Testis (tissue), 2 donors: ENCODE measurements at regions not wholly inside any gene's neighbourhood (a gene's known extent, or its start where the extent isn't known, plus 50 kb on each side); places are given as distances from the start of the nearest gene placed in this dataset.

Experiments used
- DNase-seq: peaks from one replicate; pipeline ENCODE4 v3.0.0-alpha.2; 2019
- H3K27ac ChIP-seq, 2 donors: fragments of 200-600 bp; sonication (generic); one replicate each; pipeline ENCODE4 v1.5.1; 2019
- H3K27me3 ChIP-seq: fragments of 200-600 bp; sonication (generic); one replicate; pipeline ENCODE4 v1.5.1; 2019
- H3K36me3 ChIP-seq: fragments of 200-600 bp; sonication (generic); one replicate; pipeline ENCODE4 v1.5.1; 2017; ENCODE audit warnings: low read depth; ENCODE audit errors: missing control alignments
- H3K4me1 ChIP-seq: fragments of 200-600 bp; sonication (generic); one replicate; pipeline ENCODE4 v1.5.1; 2019
- H3K4me3 ChIP-seq, 2 donors: fragments of 200-600 bp; sonication (generic); one replicate each; pipeline ENCODE4 v1.5.1; 2017 to 2019
- H3K9me3 ChIP-seq: fragments of 200-600 bp; sonication (generic); one replicate; pipeline ENCODE4 v1.5.1; 2017
- POLR2A ChIP-seq: fragments of 450-650 bp; IDR thresholded peaks from one replicate; pipeline ENCODE4 v1.6.1; 2017; ENCODE audit warnings: antibody characterized with exemption, mild to moderate bottlenecking, moderate library complexity
- WGBS, 2 donors: methylation state at CpG; one replicate each; pipeline ENCODE4 v1.1.5; 2018; 5-methylcytosine and 5-hydroxymethylcytosine counted together
- intact Hi-C: fragments of 100-400 bp; cut with DNase I; formaldehyde crosslinking; loops from one replicate; pipeline ENCODE4 v1.15.1; 2023; ENCODE audit warnings: low total_unique reads
- TF ChIP-seq, protein P1 (sequence below), 3 experiments: fragments of 450-650 bp in 2 of 3; fragments of 200-600 bp in 1 of 3; sonication (generic) in 1 of 3; IDR thresholded peaks; one replicate each; pipeline ENCODE4 v1.5.1; 2016 to 2019; ENCODE audit warnings: antibody characterized with exemption in 3 of 3, mild to moderate bottlenecking in 2 of 3, moderate library complexity in 1 of 3

GRCh38 chr20:56829788-56830385 lies 200.8 kb downstream of the TFAP2C start:
- Histone ChIP-seq H3K4me3 (no peak overlapping the region), H3K27ac (no peak overlapping the region), H3K9me3 (no peaks in the 10 kb centered on the region), H3K36me3 (no peaks in the 10 kb centered on the region), H3K27me3 (no peaks in the 10 kb centered on the region), H3K4me1 (no peaks in the 10 kb centered on the region)
- DNase-seq: no peak
- 5 to 15% methylated on average over 16 to 17 of the region's 17 CpGs for WGBS, 2 donors
- TF ChIP-seq POLR2A: no peak
- TF ChIP-seq, protein P1, sequence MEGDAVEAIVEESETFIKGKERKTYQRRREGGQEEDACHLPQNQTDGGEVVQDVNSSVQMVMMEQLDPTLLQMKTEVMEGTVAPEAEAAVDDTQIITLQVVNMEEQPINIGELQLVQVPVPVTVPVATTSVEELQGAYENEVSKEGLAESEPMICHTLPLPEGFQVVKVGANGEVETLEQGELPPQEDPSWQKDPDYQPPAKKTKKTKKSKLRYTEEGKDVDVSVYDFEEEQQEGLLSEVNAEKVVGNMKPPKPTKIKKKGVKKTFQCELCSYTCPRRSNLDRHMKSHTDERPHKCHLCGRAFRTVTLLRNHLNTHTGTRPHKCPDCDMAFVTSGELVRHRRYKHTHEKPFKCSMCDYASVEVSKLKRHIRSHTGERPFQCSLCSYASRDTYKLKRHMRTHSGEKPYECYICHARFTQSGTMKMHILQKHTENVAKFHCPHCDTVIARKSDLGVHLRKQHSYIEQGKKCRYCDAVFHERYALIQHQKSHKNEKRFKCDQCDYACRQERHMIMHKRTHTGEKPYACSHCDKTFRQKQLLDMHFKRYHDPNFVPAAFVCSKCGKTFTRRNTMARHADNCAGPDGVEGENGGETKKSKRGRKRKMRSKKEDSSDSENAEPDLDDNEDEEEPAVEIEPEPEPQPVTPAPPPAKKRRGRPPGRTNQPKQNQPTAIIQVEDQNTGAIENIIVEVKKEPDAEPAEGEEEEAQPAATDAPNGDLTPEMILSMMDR (IDR thresholded peaks at IDR 0.05): no peak
- intact Hi-C loops: no loop called here

GRCh38 chr20:56831795-56832194 lies 202.7 kb downstream of the TFAP2C start:
- Histone ChIP-seq H3K9me3 (no peaks in the 10 kb centered on the region), H3K4me1 (no peaks in the 10 kb centered on the region), H3K36me3 (no peaks in the 10 kb centered on the region), H3K27ac (no peak overlapping the region), H3K27me3 (no peaks in the 10 kb centered on the region), H3K4me3 (no peak overlapping the region)
- TF ChIP-seq, protein P1 (IDR thresholded peaks at IDR 0.05): no peak
- no peak for TF ChIP-seq POLR2A
- 58 to 88% methylated on average over 4 of the region's 4 CpGs for whole genome bisulfite sequencing, 2 donors
- intact Hi-C loops: no loop called here
- no peak for DNase-seq

GRCh38 chr20:56833427-56833826 lies 204.3 kb downstream of the TFAP2C start:
- H3K27me3 ChIP-seq: no peaks in the 10 kb centered on the region
- no peak for DNase-seq
- no peaks in the 10 kb centered on the region for H3K36me3 ChIP-seq
- H3K4me1 ChIP-seq: no peaks in the 10 kb centered on the region
- no peaks in the 10 kb centered on the region for H3K9me3 ChIP-seq
- intact Hi-C loops: no loop called here
- no peak overlapping the region for H3K27ac ChIP-seq
- no peak for TF ChIP-seq POLR2A
- TF ChIP-seq, protein P1 (IDR thresholded peaks at IDR 0.05): no peak
- 73 to 83% methylated on average over 5 of the region's 5 CpGs for WGBS, 2 donors
- no peak overlapping the region for H3K4me3 ChIP-seq

GRCh38 chr20:56835829-56836550 lies 206.9 kb downstream of the TFAP2C start:
- TF ChIP-seq POLR2A: no peak
- TF ChIP-seq, protein P1 (IDR thresholded peaks at IDR 0.05): no peak
- Histone ChIP-seq H3K36me3 (no peaks in the 10 kb centered on the region), H3K4me3 (no peak overlapping the region), H3K27ac (no peak overlapping the region), H3K27me3 (no peaks in the 10 kb centered on the region), H3K4me1 (no peaks in the 10 kb centered on the region), H3K9me3 (no peaks in the 10 kb centered on the region)
- DNase-seq: no peak
- intact Hi-C loops: no loop called here
- WGBS, 2 donors: 63 to 73% methylated on average over 3 to 4 of the region's 4 CpGs

GRCh38 chr20:56839222-56839621 lies 210.1 kb downstream of the TFAP2C start:
- no peak overlapping the region for H3K27ac ChIP-seq
- DNase-seq: no peak
- H3K27me3 ChIP-seq: no peaks in the 10 kb centered on the region
- no peak overlapping the region for H3K4me3 ChIP-seq
- intact Hi-C loops: no loop called here
- H3K36me3 ChIP-seq: no peaks in the 10 kb centered on the region
- WGBS, 2 donors: 42 to 90% methylated on average over 2 of the region's 2 CpGs
- no peaks in the 10 kb centered on the region for H3K4me1 ChIP-seq
- TF ChIP-seq POLR2A: no peak
- H3K9me3 ChIP-seq: no peaks in the 10 kb centered on the region
